LNCaP clone FGC (cell line): ENCODE measurements at regions not wholly inside any gene's neighbourhood (a gene's known extent, or its start where the extent isn't known, plus 50 kb on each side); places are given as distances from the start of the nearest gene placed in this dataset.

Source experiments
- DNase-seq: peaks from one replicate; pipeline ENCODE4 v3.0.0-alpha.2; 2011; ENCODE audit warnings: low read depth
- H3K4me3 ChIP-seq: 2 replicates; pipeline ENCODE4 v1.5.1; 2011; ENCODE audit warnings: mild to moderate bottlenecking, low read depth, low read length, control low read depth
- TF ChIP-seq, protein P1 (sequence below): IDR thresholded peaks from 2 replicates; pipeline ENCODE4 v1.5.1; 2012; ENCODE audit warnings: mild to moderate bottlenecking; ENCODE audit not compliant: control insufficient read depth, insufficient read depth; ENCODE audit errors: extremely low read depth

DNA sequence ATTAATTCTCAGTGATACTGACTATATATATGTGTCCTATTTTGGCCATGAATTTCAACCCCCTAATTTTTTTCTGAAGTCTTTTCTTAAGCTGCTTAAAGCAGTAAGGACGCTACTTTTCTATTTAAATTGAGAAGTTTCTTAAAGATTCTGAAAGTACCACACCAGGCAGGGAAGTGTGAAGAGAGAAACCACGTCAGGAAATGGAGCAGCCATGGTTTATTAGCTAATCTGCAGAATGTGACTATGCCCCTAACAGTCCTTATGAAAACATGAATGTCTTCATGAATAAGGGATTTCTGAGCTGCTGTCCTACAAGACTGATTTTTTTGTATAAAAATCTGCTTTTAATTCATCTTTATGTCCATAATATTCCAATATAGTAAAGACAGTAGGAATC, 1724.3 kb upstream of the C9orf72 start:
- DNase-seq: no peak
- no peak overlapping the region for H3K4me3 ChIP-seq
- TF ChIP-seq, protein P1, sequence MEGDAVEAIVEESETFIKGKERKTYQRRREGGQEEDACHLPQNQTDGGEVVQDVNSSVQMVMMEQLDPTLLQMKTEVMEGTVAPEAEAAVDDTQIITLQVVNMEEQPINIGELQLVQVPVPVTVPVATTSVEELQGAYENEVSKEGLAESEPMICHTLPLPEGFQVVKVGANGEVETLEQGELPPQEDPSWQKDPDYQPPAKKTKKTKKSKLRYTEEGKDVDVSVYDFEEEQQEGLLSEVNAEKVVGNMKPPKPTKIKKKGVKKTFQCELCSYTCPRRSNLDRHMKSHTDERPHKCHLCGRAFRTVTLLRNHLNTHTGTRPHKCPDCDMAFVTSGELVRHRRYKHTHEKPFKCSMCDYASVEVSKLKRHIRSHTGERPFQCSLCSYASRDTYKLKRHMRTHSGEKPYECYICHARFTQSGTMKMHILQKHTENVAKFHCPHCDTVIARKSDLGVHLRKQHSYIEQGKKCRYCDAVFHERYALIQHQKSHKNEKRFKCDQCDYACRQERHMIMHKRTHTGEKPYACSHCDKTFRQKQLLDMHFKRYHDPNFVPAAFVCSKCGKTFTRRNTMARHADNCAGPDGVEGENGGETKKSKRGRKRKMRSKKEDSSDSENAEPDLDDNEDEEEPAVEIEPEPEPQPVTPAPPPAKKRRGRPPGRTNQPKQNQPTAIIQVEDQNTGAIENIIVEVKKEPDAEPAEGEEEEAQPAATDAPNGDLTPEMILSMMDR: no peak

DNA sequence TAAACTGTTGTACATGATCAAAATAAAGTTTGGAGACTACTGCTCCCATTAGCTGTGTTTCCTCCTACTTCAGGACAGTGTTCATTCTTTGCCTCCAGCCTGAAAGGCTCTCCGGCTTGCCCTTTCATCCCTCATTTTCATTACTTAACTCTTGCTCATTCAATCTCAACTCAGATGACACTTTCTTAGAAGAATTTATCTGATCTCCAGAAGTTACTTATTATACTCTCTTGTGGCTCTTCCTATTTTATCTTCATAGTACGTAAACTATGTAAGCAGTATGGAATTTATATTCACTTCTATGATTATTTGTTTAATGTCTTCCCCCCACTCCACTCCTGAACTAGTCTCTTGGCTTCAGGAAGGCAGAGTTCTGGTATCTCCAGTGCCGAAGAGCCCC, 1737.9 kb upstream of the C9orf72 start:
- TF ChIP-seq, protein P1: no peak
- DNase-seq: no peak
- no peak overlapping the region for H3K4me3 ChIP-seq

DNA sequence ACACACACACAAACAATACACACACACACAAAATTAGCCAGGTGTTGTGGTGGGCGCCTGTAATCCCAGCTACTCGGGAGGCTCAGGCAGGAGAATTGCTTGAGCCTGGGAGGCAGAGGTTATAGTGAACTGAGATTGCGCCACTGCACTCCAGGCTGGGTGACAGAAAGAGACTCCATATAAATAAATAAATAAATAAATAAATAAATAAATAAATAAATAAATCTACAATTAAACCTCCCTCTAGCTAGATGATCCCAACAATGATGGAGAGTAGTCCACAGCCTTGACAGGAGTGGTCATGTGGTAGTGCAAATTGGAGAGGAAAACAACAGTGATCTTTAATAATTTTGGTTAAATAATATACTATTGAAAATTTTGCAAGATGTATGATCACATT, 1739.0 kb upstream of the C9orf72 start:
- TF ChIP-seq, protein P1: no peak
- H3K4me3 ChIP-seq: no peak overlapping the region
- no peak for DNase-seq

DNA sequence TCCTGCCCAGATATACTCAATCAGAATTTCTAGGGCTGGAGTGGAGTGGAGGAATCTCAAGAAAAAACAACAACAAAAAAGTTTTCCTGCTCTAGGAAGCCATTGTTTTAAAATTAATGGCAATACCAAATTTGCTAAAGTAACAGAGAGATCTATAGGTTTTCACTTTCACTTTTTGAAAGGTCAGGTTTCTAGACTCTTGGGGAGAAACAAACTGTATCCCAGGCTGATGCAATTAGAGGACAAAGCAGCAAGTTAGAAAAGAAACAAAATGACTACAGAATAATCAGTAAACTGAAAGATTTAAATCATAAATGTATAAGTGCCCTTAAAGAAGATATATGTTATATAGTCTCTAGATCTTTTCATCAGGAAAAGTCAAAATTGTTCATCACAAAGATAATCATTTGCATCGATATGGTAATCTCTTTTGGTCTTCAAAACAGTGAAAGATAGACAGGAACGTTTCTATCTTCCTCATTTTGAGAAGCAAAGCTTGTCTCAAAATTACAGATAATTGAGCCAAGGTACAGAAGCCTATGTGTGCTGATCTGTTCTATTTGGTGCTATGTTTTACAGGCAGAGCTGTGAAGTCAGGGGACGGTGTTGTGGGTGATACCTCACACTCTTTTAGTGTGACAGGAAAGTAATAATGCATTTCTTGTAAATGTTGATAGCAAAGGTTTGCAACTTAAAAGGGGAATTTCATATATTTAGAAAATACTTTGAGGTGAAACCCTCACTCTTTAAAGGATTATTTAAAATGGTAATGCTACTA, 1746.6 kb upstream of the C9orf72 start:
- TF ChIP-seq, protein P1: no peak
- no peak for DNase-seq
- H3K4me3 ChIP-seq: no peak overlapping the region

DNA sequence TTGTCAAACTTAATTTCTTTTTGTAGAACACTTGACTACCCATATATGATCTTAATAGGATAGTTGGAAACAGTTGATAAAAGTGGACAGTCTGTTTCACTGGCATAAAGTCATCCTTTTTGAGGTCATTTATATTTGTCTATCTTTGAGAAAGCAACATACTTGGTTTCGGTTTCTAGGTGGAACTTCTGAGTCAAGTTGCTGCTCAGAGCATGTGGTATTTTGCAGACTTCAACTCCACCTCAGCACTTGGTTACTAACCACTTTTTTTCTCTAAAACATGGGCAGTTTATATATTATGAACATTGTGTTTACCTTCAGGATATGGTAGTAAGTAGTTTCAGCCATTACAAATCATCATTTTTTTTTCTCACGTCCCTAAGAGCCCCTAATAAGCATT, 1749.0 kb upstream of the C9orf72 start:
- no peak overlapping the region for H3K4me3 ChIP-seq
- DNase-seq: no peak
- TF ChIP-seq, protein P1: no peak

DNA sequence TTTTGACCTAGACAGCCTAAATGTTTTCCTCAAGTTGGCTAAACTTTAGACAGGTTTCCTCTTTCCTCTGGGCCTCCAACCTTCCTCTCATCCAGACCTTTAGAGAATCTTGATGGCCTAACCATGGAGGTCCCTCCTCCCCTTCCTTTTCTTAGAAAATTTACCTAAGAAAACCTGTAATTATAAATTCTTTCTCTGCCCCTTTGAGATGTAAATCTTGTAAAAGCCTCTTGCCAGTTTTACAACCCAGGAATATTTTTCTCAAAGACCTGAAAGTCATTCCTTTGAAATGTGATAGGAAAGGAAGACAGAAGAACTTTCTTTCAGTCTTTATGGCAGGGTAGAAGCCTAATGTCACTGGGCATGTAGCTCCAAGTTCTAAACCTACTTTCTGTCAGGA, 1752.6 kb upstream of the C9orf72 start:
- DNase-seq: no peak
- no peak overlapping the region for H3K4me3 ChIP-seq
- TF ChIP-seq, protein P1: no peak

DNA sequence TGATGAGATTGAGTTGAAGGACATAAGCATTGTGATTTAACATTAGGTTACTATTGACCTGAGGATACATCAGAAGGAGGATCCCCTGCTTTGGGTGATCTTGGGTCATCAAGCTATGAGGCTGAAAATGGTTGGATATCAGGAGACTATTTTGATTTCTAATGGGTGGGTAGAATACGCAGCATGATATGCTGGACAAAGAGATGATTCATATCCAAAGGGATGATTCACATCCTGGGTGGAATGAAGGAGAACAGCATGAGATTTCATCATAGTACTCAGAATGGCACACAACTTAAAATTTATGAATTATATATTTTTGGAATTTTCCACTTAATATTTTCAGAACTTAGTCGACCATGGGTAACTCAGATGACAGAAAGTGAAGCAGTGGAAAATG, 1759.5 kb upstream of the C9orf72 start:
- no peak overlapping the region for H3K4me3 ChIP-seq
- DNase-seq: no peak
- TF ChIP-seq, protein P1: no peak
